ENCODE measurements at regions not wholly inside any gene's neighbourhood (a gene's known extent, or its start where the extent isn't known, plus 50 kb on each side); places are given as distances from the start of the nearest gene placed in this dataset.

- no peak for DNase-seq (ENCODE audit: low spot score)
- no peak for ATAC-seq (ENCODE audit: low FRiP score)
- TF ChIP-seq CTCF (IDR thresholded peaks at IDR 0.05), result no peak
Measured at GRCh38 chr2:88811233-88811632, 119.8 kb downstream of the RPIA start.

GRCh38 chr2:88811681-88812080, 120.2 kb downstream of the RPIA start:
- DNase-seq (ENCODE audit: low spot score), result no peak
- no peak for TF ChIP-seq CTCF (IDR thresholded peaks at IDR 0.05)
- ATAC-seq (ENCODE audit: low FRiP score), result no peak

GRCh38 chr2:88813612-88814011, 122.1 kb downstream of the RPIA start:
- no peak for DNase-seq (ENCODE audit: low spot score)
- no peak for ATAC-seq (ENCODE audit: low FRiP score)
- TF ChIP-seq CTCF (IDR thresholded peaks at IDR 0.05), result no peak

- DNase-seq (ENCODE audit: low spot score), result no peak
- no peak for ATAC-seq (ENCODE audit: low FRiP score)
- TF ChIP-seq CTCF (IDR thresholded peaks at IDR 0.05), result no peak
Measured at GRCh38 chr2:88815282-88815681, 123.8 kb downstream of the RPIA start.

GRCh38 chr2:88815697-88816096, 124.2 kb downstream of the RPIA start:
- ATAC-seq (ENCODE audit: low FRiP score) (no peak), DNase-seq (ENCODE audit: low spot score) (no peak)
- no peak for TF ChIP-seq CTCF (IDR thresholded peaks at IDR 0.05)

- DNase-seq (ENCODE audit: low spot score) (no peak), ATAC-seq (ENCODE audit: low FRiP score) (no peak)
- no peak for TF ChIP-seq CTCF (IDR thresholded peaks at IDR 0.05)
Measured at GRCh38 chr2:88818381-88818780, 126.9 kb downstream of the RPIA start.

- no peak for TF ChIP-seq CTCF (IDR thresholded peaks at IDR 0.05)
- ATAC-seq (ENCODE audit: low FRiP score), result no peak
- no peak for DNase-seq (ENCODE audit: low spot score)
Measured at GRCh38 chr2:88824951-88825350, 133.5 kb downstream of the RPIA start.

Data from omental fat pad (tissue), 3 donors.